ENCODE measurements at regions not wholly inside any gene's neighbourhood (a gene's known extent, or its start where the extent isn't known, plus 50 kb on each side); places are given as distances from the start of the nearest gene placed in this dataset.

- CTCF ChIA-PET = no interaction called here
- no CpG with 5 or more reads among the region's 1 CpG for WGBS, 2 experiments (ENCODE audit: extremely low coverage in 2 of 2, insufficient read length in 1 of 2)
- intact Hi-C loops (cut with micrococcal nuclease) = no loop called here
These were observed 109.8 kb downstream of the CCDC34 start for GRCh38 chr11:27253224-27253623.

More at GRCh38 chr11:27253224-27253623, 109.8 kb downstream of the CCDC34 start:
- Histone ChIP-seq H2BK20ac (ENCODE audit: low read depth, low read length) (no peak overlapping the region), H3K79me1 (ENCODE audit: low read depth in 1 of 2, low read length in 2 of 2) (no peaks in the 10 kb centered on the region), H3K4me3 (ENCODE audit: insufficient read depth, low read depth, low read length) (no peak overlapping the region), H2BK15ac (ENCODE audit: low read depth, low read length) (no peak overlapping the region), H4K5ac (ENCODE audit: low read depth, low read length) (no peak overlapping the region), H4K20me1 (ENCODE audit: insufficient read depth, low read length) (no peaks in the 10 kb centered on the region), H3K36me3 (ENCODE audit: control insufficient read depth, insufficient read depth, low read length) (no peaks in the 10 kb centered on the region), H4K8ac (ENCODE audit: low read depth in 2 of 2, low read length in 2 of 2) (no peak overlapping the region), H3K4me1 (ENCODE audit: control insufficient read depth, insufficient read depth, low read length) (no peaks in the 10 kb centered on the region), H3K18ac (ENCODE audit: low read depth, low read length) (no peak overlapping the region), H2AK9ac (replicated peaks; ENCODE audit: low read depth, low read length, poor library complexity) (no peak overlapping the region), H3K27me3 (ENCODE audit: control insufficient read depth, insufficient read depth, low read length) (peaks cover 15% of the 10 kb centered on the region), H3K9me1 (ENCODE audit: insufficient read depth, low read length) (no peaks in the 10 kb centered on the region), H2AFZ (replicated peaks; ENCODE audit: low read length, poor library complexity) (no peak overlapping the region), H3K14ac (replicated peaks; ENCODE audit: low read depth, low read length) (no peak overlapping the region), H3K9ac (ENCODE audit: low read depth, low read length) (no peak overlapping the region), H3K4ac (ENCODE audit: low read depth, low read length) (no peak overlapping the region), H2BK5ac (ENCODE audit: low read depth, low read length, poor library complexity, severe bottlenecking) (no peak overlapping the region), H2AK5ac (ENCODE audit: low read depth, low read length) (no peak overlapping the region), H3K4me2 (ENCODE audit: low read depth, low read length) (no peak overlapping the region), H2BK120ac (ENCODE audit: low read depth, low read length) (no peak overlapping the region), H3K9me3 (ENCODE audit: control insufficient read depth, insufficient read depth, low read length) (no peaks in the 10 kb centered on the region; the same call in 1 of the 2 replicates), H3K23ac (ENCODE audit: low read depth, low read length) (no peak overlapping the region), H4K91ac (ENCODE audit: insufficient read depth, low read depth, low read length) (no peak overlapping the region), H3K27ac (ENCODE audit: insufficient read depth, low read length) (no peak overlapping the region), H3K56ac (ENCODE audit: extremely low read depth, insufficient read depth, low read length) (no peak overlapping the region)
- TF ChIP-seq MXI1 (IDR thresholded peaks at IDR 0.05; ENCODE audit: borderline replicate concordance, low read depth, low read length) (no peak), RAD21 (IDR thresholded peaks at IDR 0.05; ENCODE audit: low read length) (no peak), USF2 (IDR thresholded peaks at IDR 0.05; ENCODE audit: low read depth, low read length) (no peak), RCOR1 (IDR thresholded peaks at IDR 0.05; ENCODE audit: insufficient replicate concordance, low read length) (no peak), MAFK (IDR thresholded peaks at IDR 0.05; ENCODE audit: low read depth, low read length) (no peak), SMC3 (IDR thresholded peaks at IDR 0.05; ENCODE audit: low read depth, low read length) (no peak), FOS (IDR thresholded peaks at IDR 0.05; ENCODE audit: low read depth, low read length) (no peak), ELK1 (IDR thresholded peaks at IDR 0.05; ENCODE audit: borderline replicate concordance, low read depth, low read length) (no peak), POLR2A (IDR thresholded peaks at IDR 0.05; ENCODE audit: low read depth, low read length) (no peak)
- DNase-seq = no peak
- POLR2A ChIA-PET (ENCODE audit: unreplicated experiment) = no interaction called here
- dilution Hi-C loops (cut with HindIII; ENCODE audit: low sequenced_read_pairs, unreplicated experiment) = no loop called here
- in situ Hi-C loops (cut with MboI; ENCODE audit: low sequenced_read_pairs) = no loop called here
- BruUV-seq (replicated peaks) = no TSS peak
- no peak for ATAC-seq (ENCODE audit: low read depth)
